ENCODE measurements at regions not wholly inside any gene's neighbourhood (a gene's known extent, or its start where the extent isn't known, plus 50 kb on each side); places are given as distances from the start of the nearest gene placed in this dataset.

- H3K36me3 ChIP-seq (ENCODE audit: control insufficient read depth, insufficient read depth, low read length) = no peaks in the 10 kb centered on the region
- H3K27me3 ChIP-seq (replicated peaks; ENCODE audit: control insufficient read depth, insufficient read depth, low read length, poor library complexity, severe bottlenecking) = no peaks in the 10 kb centered on the region
- no peaks in the 10 kb centered on the region for H3K9me3 ChIP-seq (ENCODE audit: control insufficient read depth, low read length)
- no peak for DNase-seq
- no peaks in the 10 kb centered on the region for H3K4me1 ChIP-seq (ENCODE audit: control insufficient read depth, insufficient read depth, low read length, poor library complexity, severe bottlenecking)
- H3K4me3 ChIP-seq (ENCODE audit: insufficient read depth, low read depth, low read length, poor library complexity, severe bottlenecking) = no peak overlapping the region
- H3K27ac ChIP-seq (ENCODE audit: insufficient read depth, low read length, poor library complexity, severe bottlenecking) = no peak overlapping the region
These were observed 63.8 kb downstream of the EFNB1 start for GRCh38 chrX:68892651-68893050.

GRCh38 chrX:68892134-68892533, 63.3 kb downstream of the EFNB1 start:
- H3K36me3 ChIP-seq (ENCODE audit: control insufficient read depth, insufficient read depth, low read length) = no peaks in the 10 kb centered on the region
- DNase-seq = no peak
- H3K9me3 ChIP-seq (ENCODE audit: control insufficient read depth, low read length) = no peaks in the 10 kb centered on the region
- no peaks in the 10 kb centered on the region for H3K4me1 ChIP-seq (ENCODE audit: control insufficient read depth, insufficient read depth, low read length, poor library complexity, severe bottlenecking)
- no peak overlapping the region for H3K27ac ChIP-seq (ENCODE audit: insufficient read depth, low read length, poor library complexity, severe bottlenecking)
- H3K27me3 ChIP-seq (replicated peaks; ENCODE audit: control insufficient read depth, insufficient read depth, low read length, poor library complexity, severe bottlenecking) = no peaks in the 10 kb centered on the region
- no peak overlapping the region for H3K4me3 ChIP-seq (ENCODE audit: insufficient read depth, low read depth, low read length, poor library complexity, severe bottlenecking)
